IMR-90 (cell line): ENCODE measurements at regions not wholly inside any gene's neighbourhood (a gene's known extent, or its start where the extent isn't known, plus 50 kb on each side); places are given as distances from the start of the nearest gene placed in this dataset.

Experiments used
- ATAC-seq: fragments of 200-7000 bp; cut with Tn5 transposase; 2 replicates; pipeline ENCODE4 v1.9.1; 2020; ENCODE audit warnings: low read depth, mild to moderate bottlenecking, moderate library complexity
- BruUV-seq: library from RNA; stranded (reverse); fragments of 400-500 nt; replicated peaks from 2 replicates; lab custom pipeline; 2021; lab: Mats Ljungman, UMichigan
- CTCF ChIA-PET: fragments of 300-600 bp; formaldehyde crosslinking; extraction: SDS; loops from one replicate; lab custom pipeline; 2021; ENCODE audit warnings: antibody characterized with exemption; lab: Yijun Ruan, JAX
- POLR2A ChIA-PET: fragments of 300-600 bp; sonication (Branson Sonifier 250); formaldehyde crosslinking; loops from one replicate; lab custom pipeline; 2022; ENCODE audit warnings: antibody characterized with exemption; ENCODE audit not compliant: unreplicated experiment; lab: Charles Lee
- DNase-seq: peaks from one replicate; pipeline ENCODE4 v3.0.0; 2013
- H2AFZ ChIP-seq: replicated peaks from 2 replicates; pipeline ENCODE3; 2013; ENCODE audit warnings: low read length, mild to moderate bottlenecking; ENCODE audit not compliant: poor library complexity
- H2AK5ac ChIP-seq: 2 replicates; pipeline ENCODE4 v1.6.1; 2013; ENCODE audit warnings: low read depth, low read length, inconsistent platforms
- H2AK9ac ChIP-seq: replicated peaks from 2 replicates; pipeline ENCODE3; 2013; ENCODE audit warnings: mild to moderate bottlenecking, low read depth, low read length, moderate library complexity; ENCODE audit not compliant: poor library complexity
- H2BK120ac ChIP-seq: 2 replicates; pipeline ENCODE4 v1.6.1; 2013; ENCODE audit warnings: low read depth, low read length, inconsistent platforms
- H2BK15ac ChIP-seq: 3 replicates; pipeline ENCODE4 v1.6.1; 2013; ENCODE audit warnings: low read depth, low read length, inconsistent platforms
- H2BK20ac ChIP-seq: 2 replicates; pipeline ENCODE4 v1.6.1; 2013; ENCODE audit warnings: low read depth, mild to moderate bottlenecking, inconsistent platforms, low read length, moderate library complexity
- H2BK5ac ChIP-seq: 2 replicates; pipeline ENCODE4 v1.6.1; 2013; ENCODE audit warnings: mild to moderate bottlenecking, low read depth, low read length, inconsistent platforms; ENCODE audit not compliant: poor library complexity, severe bottlenecking
- H3K14ac ChIP-seq: replicated peaks from 2 replicates; pipeline ENCODE4 v1.6.1; 2013; ENCODE audit warnings: low read depth, low read length, inconsistent platforms
- H3K18ac ChIP-seq: 2 replicates; pipeline ENCODE4 v1.6.1; 2013; ENCODE audit warnings: low read depth, low read length, control low read depth
- H3K23ac ChIP-seq: 2 replicates; pipeline ENCODE4 v1.6.1; 2013; ENCODE audit warnings: low read depth, low read length, inconsistent platforms
- H3K27ac ChIP-seq: 2 replicates; pipeline ENCODE4 v1.5.1; 2013; ENCODE audit warnings: mild to moderate bottlenecking, control low read depth, low read length; ENCODE audit not compliant: insufficient read depth
- H3K27me3 ChIP-seq: 2 replicates; pipeline ENCODE4 v1.6.1; 2013; ENCODE audit warnings: low read length; ENCODE audit not compliant: control insufficient read depth, insufficient read depth
- H3K36me3 ChIP-seq: 2 replicates; pipeline ENCODE4 v1.6.1; 2013; ENCODE audit warnings: low read length, mixed read lengths; ENCODE audit not compliant: control insufficient read depth, insufficient read depth
- H3K4ac ChIP-seq: 2 replicates; pipeline ENCODE4 v1.6.1; 2013; ENCODE audit warnings: low read depth, low read length, inconsistent platforms
- H3K4me1 ChIP-seq: 2 replicates; pipeline ENCODE4 v1.6.1; 2013; ENCODE audit warnings: low read length, mixed read lengths; ENCODE audit not compliant: control insufficient read depth, insufficient read depth
- H3K4me2 ChIP-seq: 2 replicates; pipeline ENCODE4 v1.6.1; 2013; ENCODE audit warnings: low read depth, mild to moderate bottlenecking, control low read depth, low read length, moderate library complexity
- H3K4me3 ChIP-seq: 2 replicates; pipeline ENCODE4 v1.5.1; 2013; ENCODE audit warnings: low read depth, mild to moderate bottlenecking, control low read depth, low read length, moderate library complexity; ENCODE audit not compliant: insufficient read depth
- H3K56ac ChIP-seq: 2 replicates; pipeline ENCODE4 v1.6.1; 2013; ENCODE audit warnings: low read length, inconsistent platforms; ENCODE audit not compliant: insufficient read depth; ENCODE audit errors: extremely low read depth
- H3K79me1 ChIP-seq, 2 experiments: 2 replicates each; pipeline ENCODE4 v1.6.1; 2013; ENCODE audit warnings: low read length in 2 of 2, inconsistent platforms in 1 of 2, low read depth in 1 of 2
- H3K9ac ChIP-seq: 2 replicates; pipeline ENCODE4 v1.6.1; 2013; ENCODE audit warnings: low read depth, low read length, control low read depth
- H3K9me1 ChIP-seq: 2 replicates; pipeline ENCODE4 v1.6.1; 2013; ENCODE audit warnings: low read length, inconsistent platforms; ENCODE audit not compliant: insufficient read depth
- H3K9me3 ChIP-seq: 2 replicates; pipeline ENCODE4 v1.6.1; 2013; ENCODE audit warnings: low read length; ENCODE audit not compliant: control insufficient read depth, insufficient read depth
- H4K20me1 ChIP-seq: 2 replicates; pipeline ENCODE4 v1.6.1; 2013; ENCODE audit warnings: low read length, inconsistent platforms; ENCODE audit not compliant: insufficient read depth
- H4K5ac ChIP-seq: 2 replicates; pipeline ENCODE4 v1.6.1; 2013; ENCODE audit warnings: mild to moderate bottlenecking, low read depth, low read length, control low read depth
- H4K8ac ChIP-seq, 2 experiments: 2 replicates each; pipeline ENCODE4 v1.6.1; 2013; ENCODE audit warnings: low read depth in 2 of 2, low read length in 2 of 2, control low read depth in 1 of 2, inconsistent platforms in 1 of 2
- H4K91ac ChIP-seq: 2 replicates; pipeline ENCODE4 v1.6.1; 2013; ENCODE audit warnings: low read depth, low read length, inconsistent platforms; ENCODE audit not compliant: insufficient read depth
- BHLHE40 ChIP-seq: fragments of 150-350 bp; IDR thresholded peaks from 2 replicates; pipeline ENCODE4 v1.6.1; 2016; ENCODE audit warnings: mild to moderate bottlenecking, low read depth, low read length
- POLR2A ChIP-seq: IDR thresholded peaks from 2 replicates; pipeline ENCODE4 v1.6.1; 2012; ENCODE audit warnings: mild to moderate bottlenecking, low read depth, low read length
- RFX5 ChIP-seq: IDR thresholded peaks from 2 replicates; pipeline ENCODE4 v1.8.0; 2012; ENCODE audit warnings: low read depth, mild to moderate bottlenecking, low read length, moderate library complexity
- WGBS, 2 experiments: methylation state at CpG; one replicate each; pipeline versions ENCODE4 v1.1.5 to v1.1.7; 2013; ENCODE audit warnings: missing lambda C conversion rate in 2 of 2; ENCODE audit not compliant: insufficient read length in 1 of 2; ENCODE audit errors: extremely low coverage in 2 of 2; 5-methylcytosine and 5-hydroxymethylcytosine counted together
- dilution Hi-C: fragments of 300-500 bp; cut with HindIII; formaldehyde crosslinking; loops from one replicate; pipeline ENCODE4 v1.14.3; 2018; ENCODE audit warnings: low sequenced_read_pairs; ENCODE audit not compliant: unreplicated experiment
- in situ Hi-C: fragments of 300-500 bp; cut with MboI; formaldehyde crosslinking; loops from 3 replicates; pipeline ENCODE4 v1.14.3; 2019; ENCODE audit warnings: low sequenced_read_pairs, inconsistent platforms, mixed read lengths
- intact Hi-C: fragments of 100-400 bp; cut with micrococcal nuclease; formaldehyde crosslinking; loops from 2 replicates; pipeline ENCODE4 v1.10.0; 2022

- CTCF ChIA-PET = interaction anchor here (0.8 to 1.4 kb wide), 3 partner anchors 10 to 73 kb away, joined by 3 to 4 read pairs (median 4); no protein-coding TSS in a partner anchor
- no peaks in the 10 kb centered on the region for H3K27me3 ChIP-seq
- DNase-seq = no peak
- 0 out of 2 replicates have a peak, but pooled peaks cover 2% of the 10 kb centered on the region for H3K9me3 ChIP-seq
- no peak overlapping the region for H3K4me2 ChIP-seq
- intact Hi-C loops = no loop called here
- no peak overlapping the region for H2AFZ ChIP-seq
- peaks cover 2% of the 10 kb centered on the region; the same call in 1 of the 2 replicates for H3K4me1 ChIP-seq
- in situ Hi-C loops = loop anchor here (25.0 kb wide), 1 partner anchor 562 kb away; no protein-coding TSS in a partner anchor
- no peak overlapping the region for H3K4ac ChIP-seq
- H2BK120ac ChIP-seq = no peak overlapping the region; the same call in 1 of the 2 replicates
- no peak overlapping the region for H4K5ac ChIP-seq
- POLR2A ChIA-PET = no interaction called here
- H3K14ac ChIP-seq = no peak overlapping the region
- no peak overlapping the region for H2BK20ac ChIP-seq
- no peak for ATAC-seq
- no peak overlapping the region for H3K27ac ChIP-seq
- no peak overlapping the region for H2AK5ac ChIP-seq
- BruUV-seq = no TSS peak
- H2BK15ac ChIP-seq = no peak overlapping the region
- no peak overlapping the region for H3K9ac ChIP-seq
- no peak for TF ChIP-seq BHLHE40
- no peak for TF ChIP-seq POLR2A
- TF ChIP-seq RFX5 = no peak
- H4K8ac ChIP-seq = no peak overlapping the region
- no peak overlapping the region for H3K4me3 ChIP-seq
- H3K36me3 ChIP-seq = 0 out of 2 replicates have a peak, but pooled peaks cover 1% of the 10 kb centered on the region
- H2AK9ac ChIP-seq = no peak overlapping the region
- WGBS, 2 experiments = 97% methylated on average over 6 of the region's 9 CpGs; no CpG with 5 or more reads in 1 of the 2 experiments
- no peaks in the 10 kb centered on the region for H3K9me1 ChIP-seq
- H3K23ac ChIP-seq = no peak overlapping the region
- dilution Hi-C loops = no loop called here
- no peak overlapping the region for H4K91ac ChIP-seq
- H3K79me1 ChIP-seq = no peaks in the 10 kb centered on the region
- no peak overlapping the region for H3K18ac ChIP-seq
- H3K56ac ChIP-seq = no peak overlapping the region
- no peaks in the 10 kb centered on the region for H4K20me1 ChIP-seq
- H2BK5ac ChIP-seq = no peak overlapping the region
Measured at GRCh38 chr2:217723981-217724380, 278.8 kb downstream of the TNS1 start.
